ENCODE measurements at regions not wholly inside any gene's neighbourhood (a gene's known extent, or its start where the extent isn't known, plus 50 kb on each side); places are given as distances from the start of the nearest gene placed in this dataset.

DNA sequence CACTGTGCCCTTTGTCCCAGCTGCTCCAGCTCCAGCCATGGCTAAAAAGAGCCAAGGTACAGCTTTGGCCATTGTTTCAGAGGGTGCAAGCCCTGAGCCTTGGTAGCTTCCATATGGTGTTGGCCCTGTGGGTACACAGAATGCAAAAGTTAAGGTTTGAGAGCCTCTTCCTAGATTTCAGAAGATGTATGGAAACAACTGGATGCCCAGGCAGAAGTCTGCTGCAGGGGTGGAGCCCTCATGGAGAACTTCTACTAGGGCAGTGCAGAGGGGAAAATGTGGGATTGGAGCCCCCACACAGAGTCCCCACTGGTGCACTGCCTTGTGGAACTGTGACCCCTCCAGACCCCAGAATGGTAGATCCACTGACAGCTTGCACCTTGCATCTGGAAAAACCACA is 70.9 kb upstream of the MSX1 start:
- Histone ChIP-seq H2AFZ (ENCODE audit: low read depth, low read length) (no peak overlapping the region), H3K4me1 (replicated peaks in 1 of 2; ENCODE audit: control insufficient read depth in 2 of 2, insufficient read depth in 2 of 2, low read length in 2 of 2) (no peaks in the 10 kb centered on the region), H3K27ac (ENCODE audit: extremely low read depth, low read depth, low read length) (no peak overlapping the region), H3K79me2 (ENCODE audit: control insufficient read depth, insufficient read depth, low read length) (no peaks in the 10 kb centered on the region), H3K36me3 (ENCODE audit: control insufficient read depth, insufficient read depth, low read length) (no peaks in the 10 kb centered on the region), H4K20me1 (replicated peaks; ENCODE audit: control insufficient read depth, insufficient read depth, low read length) (no peaks in the 10 kb centered on the region), H3K9me1 (ENCODE audit: control insufficient read depth, insufficient read depth, low read length) (no peaks in the 10 kb centered on the region), H3K9ac (ENCODE audit: insufficient read depth in 1 of 2, low read depth in 2 of 2, low read length in 2 of 2) (no peak overlapping the region), H3K4me2 (ENCODE audit: insufficient read depth, low read length) (no peak overlapping the region), H3K27me3 (ENCODE audit: control insufficient read depth in 2 of 2, insufficient read depth in 2 of 2, low read length in 2 of 2) (peaks cover 0 to 14% of the 10 kb centered on the region in 2 experiments; a peak in 2 of 5 replicates), H3K9me3 (replicated peaks; ENCODE audit: control insufficient read depth, insufficient read depth, low read depth, low read length) (no peaks in the 10 kb centered on the region; the same call in 1 of the 2 replicates), H3K4me3 (no peak overlapping the region)
- ATAC-seq = no peak
- CTCF ChIA-PET (ENCODE audit: low intra/inter-chr PET ratio) = no interaction called here
- POLR2A ChIA-PET = no interaction called here
- intact Hi-C loops (cut with micrococcal nuclease) = no loop called here
- in situ Hi-C loops (cut with MboI) = no loop called here
- no peak for FAIRE-seq
- no peak for DNase-seq (ENCODE audit: extremely low read depth in 1 of 4, low spot score in 3 of 4)
- TF ChIP-seq ZNF224 (CRISPR knock-in tag; IDR thresholded peaks at IDR 0.05) (no peak), TRIM28 (IDR thresholded peaks at IDR 0.05) (peak; percentile 52; the same call in 1 of the 2 replicates), ZNF280A (IDR thresholded peaks at IDR 0.05; ENCODE audit: low read depth, partially characterized antibody) (peak; percentile 64), CBX5 (IDR thresholded peaks at IDR 0.05; ENCODE audit: borderline replicate concordance, low read depth) (peak; percentile 50; the same call in 1 of the 2 replicates)
- no TSS peak for BruUV-seq (replicated peaks)

- DNase-seq (ENCODE audit: extremely low read depth in 1 of 4, low spot score in 3 of 4) (no peak), FAIRE-seq (no peak), ATAC-seq (no peak)
- ChIA-PET POLR2A (no interaction called here), CTCF (ENCODE audit: low intra/inter-chr PET ratio) (no interaction called here)
- Histone ChIP-seq H3K79me2 (ENCODE audit: control insufficient read depth, insufficient read depth, low read length) (no peaks in the 10 kb centered on the region), H3K27me3 (ENCODE audit: control insufficient read depth in 2 of 2, insufficient read depth in 2 of 2, low read length in 2 of 2) (peaks cover 0 to 14% of the 10 kb centered on the region in 2 experiments; a peak in 2 of 5 replicates), H3K4me1 (replicated peaks in 1 of 2; ENCODE audit: control insufficient read depth in 2 of 2, insufficient read depth in 2 of 2, low read length in 2 of 2) (no peaks in the 10 kb centered on the region), H3K9me1 (ENCODE audit: control insufficient read depth, insufficient read depth, low read length) (no peaks in the 10 kb centered on the region), H3K36me3 (ENCODE audit: control insufficient read depth, insufficient read depth, low read length) (no peaks in the 10 kb centered on the region), H4K20me1 (replicated peaks; ENCODE audit: control insufficient read depth, insufficient read depth, low read length) (no peaks in the 10 kb centered on the region; the same call in 1 of the 2 replicates), H2AFZ (ENCODE audit: low read depth, low read length) (no peak overlapping the region), H3K9ac (ENCODE audit: insufficient read depth in 1 of 2, low read depth in 2 of 2, low read length in 2 of 2) (no peak overlapping the region), H3K9me3 (replicated peaks; ENCODE audit: control insufficient read depth, insufficient read depth, low read depth, low read length) (no peaks in the 10 kb centered on the region), H3K4me2 (ENCODE audit: insufficient read depth, low read length) (no peak overlapping the region), H3K27ac (ENCODE audit: extremely low read depth, low read depth, low read length) (no peak overlapping the region), H3K4me3 (no peak overlapping the region)
- in situ Hi-C loops (cut with MboI) (no loop called here), intact Hi-C loops (cut with micrococcal nuclease) (no loop called here)
- peak; percentile 50; the same call in 1 of the 2 replicates for TF ChIP-seq SPI1 (IDR thresholded peaks at IDR 0.05; ENCODE audit: borderline replicate concordance, low read depth, low read length)
- no peak for TF ChIP-seq PYGO2 (tag; IDR thresholded peaks at IDR 0.05)
- no TSS peak for BruUV-seq (replicated peaks)
- WGBS (ENCODE audit: insufficient coverage, low coverage, missing lambda C conversion rate) = 0% methylated on average over 3 of the region's 3 CpGs
Measured at GRCh38 chr4:4787421-4787820, 72.0 kb upstream of the MSX1 start.

All from K562 (cell line).